ENCODE measurements at regions not wholly inside any gene's neighbourhood (a gene's known extent, or its start where the extent isn't known, plus 50 kb on each side); places are given as distances from the start of the nearest gene placed in this dataset.

DNA sequence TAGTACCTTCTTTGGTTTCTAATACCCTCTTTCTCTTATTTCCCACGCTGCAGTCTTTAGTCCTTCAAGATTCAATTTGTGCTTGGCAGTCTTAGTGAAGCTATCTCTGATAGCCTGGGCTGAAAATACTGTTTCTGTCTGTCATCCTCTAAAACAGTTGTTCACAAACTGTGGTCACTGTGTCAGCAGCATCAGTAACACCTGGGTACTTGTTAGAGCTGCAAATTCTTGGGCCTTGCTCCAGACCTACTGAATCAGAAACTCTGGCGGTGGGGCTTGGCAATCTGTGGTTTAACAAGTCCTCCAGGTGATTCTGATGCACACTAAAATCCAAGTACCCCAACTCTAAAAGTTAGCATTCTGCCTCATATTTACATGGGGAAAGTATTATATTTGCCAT, 217.5 kb upstream of the SEL1L start:
- TF ChIP-seq, protein P1, sequence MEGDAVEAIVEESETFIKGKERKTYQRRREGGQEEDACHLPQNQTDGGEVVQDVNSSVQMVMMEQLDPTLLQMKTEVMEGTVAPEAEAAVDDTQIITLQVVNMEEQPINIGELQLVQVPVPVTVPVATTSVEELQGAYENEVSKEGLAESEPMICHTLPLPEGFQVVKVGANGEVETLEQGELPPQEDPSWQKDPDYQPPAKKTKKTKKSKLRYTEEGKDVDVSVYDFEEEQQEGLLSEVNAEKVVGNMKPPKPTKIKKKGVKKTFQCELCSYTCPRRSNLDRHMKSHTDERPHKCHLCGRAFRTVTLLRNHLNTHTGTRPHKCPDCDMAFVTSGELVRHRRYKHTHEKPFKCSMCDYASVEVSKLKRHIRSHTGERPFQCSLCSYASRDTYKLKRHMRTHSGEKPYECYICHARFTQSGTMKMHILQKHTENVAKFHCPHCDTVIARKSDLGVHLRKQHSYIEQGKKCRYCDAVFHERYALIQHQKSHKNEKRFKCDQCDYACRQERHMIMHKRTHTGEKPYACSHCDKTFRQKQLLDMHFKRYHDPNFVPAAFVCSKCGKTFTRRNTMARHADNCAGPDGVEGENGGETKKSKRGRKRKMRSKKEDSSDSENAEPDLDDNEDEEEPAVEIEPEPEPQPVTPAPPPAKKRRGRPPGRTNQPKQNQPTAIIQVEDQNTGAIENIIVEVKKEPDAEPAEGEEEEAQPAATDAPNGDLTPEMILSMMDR (IDR thresholded peaks at IDR 0.05; ENCODE audit: insufficient read depth, low read length, poor library complexity, severe bottlenecking) = no peak
- Histone ChIP-seq H3K4me3 (ENCODE audit: low read depth, low read length) (no peak overlapping the region), H3K36me3 (ENCODE audit: control insufficient read depth, insufficient read depth, low read length) (no peaks in the 10 kb centered on the region), H3K27me3 (ENCODE audit: control insufficient read depth, insufficient read depth, low read length) (no peaks in the 10 kb centered on the region)
- no peak for DNase-seq (ENCODE audit: low read depth)

DNA sequence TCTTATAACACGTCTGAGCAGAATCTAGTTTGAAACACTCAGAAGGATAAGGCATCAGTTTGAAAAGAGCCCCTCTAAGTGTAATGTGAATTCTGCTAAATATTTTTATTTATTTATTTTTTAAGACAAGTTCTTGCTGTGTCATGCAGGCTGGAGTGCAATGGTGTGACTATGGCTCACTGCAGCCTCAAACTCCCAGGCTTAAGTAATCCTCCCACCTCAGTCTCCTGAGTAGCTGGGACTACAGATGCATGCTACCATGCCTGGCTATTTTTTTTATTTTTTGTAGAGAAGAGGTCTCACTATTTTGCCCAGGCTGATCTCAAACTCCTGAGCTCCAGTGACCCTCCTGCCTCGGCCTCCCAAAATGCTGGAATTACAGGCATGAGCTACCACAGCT, 225.9 kb upstream of the SEL1L start:
- no peak for DNase-seq (ENCODE audit: low read depth)
- H3K36me3 ChIP-seq (ENCODE audit: control insufficient read depth, insufficient read depth, low read length) = no peaks in the 10 kb centered on the region
- TF ChIP-seq, protein P1 (IDR thresholded peaks at IDR 0.05; ENCODE audit: insufficient read depth, low read length, poor library complexity, severe bottlenecking) = no peak
- no peaks in the 10 kb centered on the region for H3K27me3 ChIP-seq (ENCODE audit: control insufficient read depth, insufficient read depth, low read length)
- no peak overlapping the region for H3K4me3 ChIP-seq (ENCODE audit: low read depth, low read length)

DNA sequence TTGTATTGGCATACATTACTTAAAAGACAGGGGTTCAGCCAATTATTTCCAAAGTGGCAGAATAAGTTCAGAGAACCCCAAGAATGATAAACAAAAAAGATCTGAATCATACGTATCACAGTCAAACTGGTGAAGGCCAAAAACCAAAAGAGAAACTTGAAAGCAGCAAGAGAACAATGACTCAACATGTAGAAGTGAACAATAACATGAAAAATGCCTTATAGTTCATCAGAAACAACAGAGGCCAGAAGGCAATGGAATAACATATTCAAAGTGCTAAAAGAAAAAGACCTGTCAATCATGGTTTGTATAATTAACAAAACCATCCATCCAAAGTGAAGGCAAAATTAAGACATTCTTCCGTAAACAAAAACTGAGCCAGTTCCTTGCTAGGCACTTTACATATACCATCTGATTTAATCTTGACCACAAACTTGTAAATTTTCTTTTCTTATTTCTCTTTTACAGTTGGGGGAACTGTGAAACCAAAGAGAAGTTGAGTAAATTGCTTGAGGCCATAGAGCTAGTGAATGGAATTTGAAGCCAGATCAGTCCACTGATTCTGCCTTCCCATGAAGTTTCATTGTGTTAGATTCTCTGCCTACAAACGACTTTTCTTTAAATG, 232.1 kb upstream of the SEL1L start:
- DNase-seq (ENCODE audit: low read depth) = no peak
- TF ChIP-seq, protein P1 (IDR thresholded peaks at IDR 0.05; ENCODE audit: insufficient read depth, low read length, poor library complexity, severe bottlenecking) = no peak
- Histone ChIP-seq H3K27me3 (ENCODE audit: control insufficient read depth, insufficient read depth, low read length) (no peaks in the 10 kb centered on the region), H3K36me3 (ENCODE audit: control insufficient read depth, insufficient read depth, low read length) (no peaks in the 10 kb centered on the region), H3K4me3 (ENCODE audit: low read depth, low read length) (no peak overlapping the region)

DNA sequence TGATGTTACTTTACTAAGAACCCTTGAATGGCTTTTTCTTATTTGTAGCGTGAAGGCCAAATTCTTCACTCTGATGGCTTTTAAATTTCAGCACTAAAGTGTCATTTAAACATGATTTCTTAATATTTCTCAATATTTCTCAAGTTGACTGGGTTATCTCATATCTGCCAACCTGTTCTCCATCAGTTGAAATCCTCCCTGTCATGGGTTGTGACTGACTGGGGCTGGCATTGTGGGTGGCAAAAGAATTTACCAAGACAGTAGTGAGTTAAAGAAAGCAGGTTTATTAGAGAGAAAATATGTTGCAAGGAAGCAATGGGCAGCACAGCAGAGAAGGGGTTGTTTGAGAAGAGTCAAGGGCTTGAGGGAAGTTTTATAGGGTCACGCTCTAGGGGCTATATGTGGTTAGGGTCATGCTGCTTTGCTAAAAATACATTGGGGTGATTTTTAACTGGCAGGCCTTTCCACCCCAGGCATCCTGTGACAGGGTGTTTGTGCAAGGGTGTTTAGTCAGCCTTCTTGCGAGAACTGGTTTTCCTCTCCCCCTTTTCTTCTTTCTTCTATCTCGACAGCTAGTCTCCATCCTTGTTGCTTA, 232.8 kb upstream of the SEL1L start:
- TF ChIP-seq, protein P1 (IDR thresholded peaks at IDR 0.05; ENCODE audit: insufficient read depth, low read length, poor library complexity, severe bottlenecking) = no peak
- no peak overlapping the region for H3K4me3 ChIP-seq (ENCODE audit: low read depth, low read length)

DNA sequence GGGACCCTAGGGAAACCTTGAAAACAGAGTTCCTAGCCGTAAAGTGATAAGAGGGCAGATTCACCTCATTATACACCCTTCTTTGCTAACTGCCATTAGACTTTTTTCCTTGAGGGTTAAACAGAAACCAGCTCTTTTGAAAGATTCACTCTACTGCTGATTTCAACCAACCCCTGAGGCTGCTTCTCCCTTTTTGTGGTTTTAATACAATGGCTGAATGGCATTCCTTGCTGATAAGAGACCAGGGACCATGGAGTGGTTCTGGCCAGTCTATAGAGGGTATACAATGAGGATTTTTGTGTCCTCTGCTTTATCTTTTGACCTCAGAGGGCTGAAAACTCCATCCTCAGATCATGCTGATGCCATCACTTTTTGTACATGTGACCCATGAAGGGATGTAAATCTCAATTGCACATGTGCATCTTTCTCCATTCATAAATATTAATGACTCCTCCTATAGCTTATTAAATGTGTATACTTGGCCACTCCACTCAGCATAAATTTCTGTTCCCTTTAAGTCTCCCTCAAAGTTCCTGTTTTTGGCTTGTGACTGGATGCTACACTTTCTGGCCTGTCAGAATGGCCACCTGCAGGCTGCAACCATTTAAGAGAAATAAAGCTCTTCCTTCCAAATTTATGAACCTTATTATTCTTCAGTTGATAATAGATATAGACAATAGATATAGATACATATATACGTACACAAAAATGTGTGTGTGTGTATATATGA, 233.8 kb upstream of the SEL1L start:
- H3K4me3 ChIP-seq (ENCODE audit: low read depth, low read length) = no peak overlapping the region
- no peaks in the 10 kb centered on the region for H3K36me3 ChIP-seq (ENCODE audit: control insufficient read depth, insufficient read depth, low read length)
- no peak for DNase-seq (ENCODE audit: low read depth)
- H3K27me3 ChIP-seq (ENCODE audit: control insufficient read depth, insufficient read depth, low read length) = no peaks in the 10 kb centered on the region
- TF ChIP-seq, protein P1 (IDR thresholded peaks at IDR 0.05; ENCODE audit: insufficient read depth, low read length, poor library complexity, severe bottlenecking) = no peak

More for the DNA sequence above, 232.8 kb upstream of the SEL1L start:
- H3K27me3 ChIP-seq (ENCODE audit: control insufficient read depth, insufficient read depth, low read length) = no peaks in the 10 kb centered on the region
- no peaks in the 10 kb centered on the region for H3K36me3 ChIP-seq (ENCODE audit: control insufficient read depth, insufficient read depth, low read length)
- DNase-seq (ENCODE audit: low read depth) = no peak

All from kidney epithelial cell (primary cell).